ENCODE measurements at regions not wholly inside any gene's neighbourhood (a gene's known extent, or its start where the extent isn't known, plus 50 kb on each side); places are given as distances from the start of the nearest gene placed in this dataset.

DNA sequence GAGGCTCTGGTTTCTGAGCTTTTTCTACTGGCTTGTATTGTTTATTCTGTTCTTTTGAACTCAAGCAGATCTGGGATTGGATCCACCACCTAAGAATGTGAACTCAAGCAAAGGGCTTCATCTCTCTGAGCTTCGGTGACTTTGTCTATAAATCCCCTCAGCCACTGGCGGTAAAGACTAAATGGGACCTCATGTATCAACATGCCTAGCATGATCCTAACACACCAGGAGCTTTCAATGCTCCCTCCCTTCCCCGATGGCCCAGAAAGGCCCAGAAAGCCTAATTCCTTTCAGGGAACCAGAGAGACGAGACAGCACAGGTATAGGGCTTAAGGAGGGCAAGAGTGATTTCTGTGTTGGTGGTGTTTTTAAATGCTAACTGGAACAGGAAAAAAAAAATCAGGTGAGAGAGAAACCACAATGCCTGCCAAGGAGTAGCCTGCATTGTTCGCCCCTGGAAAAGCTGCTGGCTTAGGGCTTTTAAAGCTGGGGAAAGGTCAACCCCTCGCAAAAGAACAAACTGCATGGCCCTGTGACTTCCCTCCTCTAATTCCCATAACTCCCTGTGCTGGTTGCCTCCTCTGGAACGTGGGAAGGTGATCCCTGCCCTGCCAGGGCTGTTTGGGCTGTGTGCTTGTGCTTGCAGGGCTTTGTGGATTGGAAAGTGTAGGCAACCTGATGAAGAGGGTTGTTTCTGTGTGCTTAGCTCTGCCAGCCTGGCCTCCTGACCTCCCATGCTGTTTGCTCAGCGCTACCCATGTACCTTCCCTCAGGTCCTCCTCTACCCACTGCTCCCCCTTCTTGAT is 147.0 kb downstream of the PLPP3 start (continued):
- TF ChIP-seq SAFB2 (CRISPR knock-in tag; IDR thresholded peaks at IDR 0.05; ENCODE audit: borderline replicate concordance, low read depth) (no peak), ZNF510 (CRISPR knock-in tag; IDR thresholded peaks at IDR 0.05; ENCODE audit: low read depth) (no peak), MAFF (IDR thresholded peaks at IDR 0.05; ENCODE audit: low read depth, low read length) (no peak), HMGA1 (CRISPR knock-in tag; conservative IDR thresholded peaks at IDR 0.05) (no peak), ZNF44 (CRISPR knock-in tag; IDR thresholded peaks at IDR 0.05) (no peak), FOXC1 (CRISPR knock-in tag; IDR thresholded peaks at IDR 0.05; ENCODE audit: borderline replicate concordance) (no peak), RNF2 (conservative IDR thresholded peaks at IDR 0.05; ENCODE audit: low read depth) (no peak), ZNF841 (CRISPR knock-in tag; IDR thresholded peaks at IDR 0.05; ENCODE audit: borderline replicate concordance) (no peak), DMAP1 (CRISPR knock-in tag; IDR thresholded peaks at IDR 0.05) (no peak), NCOR1 (IDR thresholded peaks at IDR 0.05; ENCODE audit: borderline replicate concordance, low read length) (no peak), POLR2A (IDR thresholded peaks at IDR 0.05; ENCODE audit: insufficient read depth in 1 of 2, low read depth in 2 of 2, low read length in 2 of 2) (no peak), CHD2 (IDR thresholded peaks at IDR 0.05; ENCODE audit: low read depth, low read length) (no peak), ZFP36 (IDR thresholded peaks at IDR 0.05; ENCODE audit: borderline replicate concordance, low read depth, low read length, partially characterized antibody) (no peak), ZNF605 (CRISPR knock-in tag; IDR thresholded peaks at IDR 0.05) (no peak), SOX5 (CRISPR knock-in tag; IDR thresholded peaks at IDR 0.05; ENCODE audit: borderline replicate concordance) (peak; percentile 23; the same call in 1 of the 2 replicates), RXRA (CRISPR knock-in tag; IDR thresholded peaks at IDR 0.05) (peak; percentile 32; the same call in 1 of the 2 replicates), HOXA7 (CRISPR knock-in tag; IDR thresholded peaks at IDR 0.05) (no peak), SALL1 (CRISPR knock-in tag; IDR thresholded peaks at IDR 0.05) (0 out of 2 replicates have a peak, but pooled peaks have one; percentile 22)
- TF ChIP-seq, protein P1, sequence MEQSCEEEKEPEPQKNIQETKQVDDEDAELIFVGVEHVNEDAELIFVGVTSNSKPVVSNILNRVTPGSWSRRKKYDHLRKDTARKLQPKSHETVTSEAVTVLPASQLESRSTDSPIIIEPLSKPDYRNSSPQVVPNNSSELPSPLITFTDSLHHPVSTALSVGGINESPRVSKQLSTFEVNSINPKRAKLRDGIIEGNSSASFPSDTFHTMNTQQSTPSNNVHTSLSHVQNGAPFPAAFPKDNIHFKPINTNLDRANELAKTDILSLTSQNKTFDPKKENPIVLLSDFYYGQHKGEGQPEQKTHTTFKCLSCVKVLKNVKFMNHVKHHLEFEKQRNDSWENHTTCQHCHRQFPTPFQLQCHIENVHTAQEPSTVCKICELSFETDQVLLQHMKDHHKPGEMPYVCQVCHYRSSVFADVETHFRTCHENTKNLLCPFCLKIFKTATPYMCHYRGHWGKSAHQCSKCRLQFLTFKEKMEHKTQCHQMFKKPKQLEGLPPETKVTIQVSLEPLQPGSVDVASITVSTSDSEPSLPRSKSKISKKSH (CRISPR knock-in tag; IDR thresholded peaks at IDR 0.05; ENCODE audit: borderline replicate concordance): no peak
- TF ChIP-seq, protein P2, sequence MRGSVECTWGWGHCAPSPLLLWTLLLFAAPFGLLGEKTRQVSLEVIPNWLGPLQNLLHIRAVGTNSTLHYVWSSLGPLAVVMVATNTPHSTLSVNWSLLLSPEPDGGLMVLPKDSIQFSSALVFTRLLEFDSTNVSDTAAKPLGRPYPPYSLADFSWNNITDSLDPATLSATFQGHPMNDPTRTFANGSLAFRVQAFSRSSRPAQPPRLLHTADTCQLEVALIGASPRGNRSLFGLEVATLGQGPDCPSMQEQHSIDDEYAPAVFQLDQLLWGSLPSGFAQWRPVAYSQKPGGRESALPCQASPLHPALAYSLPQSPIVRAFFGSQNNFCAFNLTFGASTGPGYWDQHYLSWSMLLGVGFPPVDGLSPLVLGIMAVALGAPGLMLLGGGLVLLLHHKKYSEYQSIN (CRISPR knock-in tag; IDR thresholded peaks at IDR 0.05; ENCODE audit: borderline replicate concordance): no peak
- TF ChIP-seq, protein P3, sequence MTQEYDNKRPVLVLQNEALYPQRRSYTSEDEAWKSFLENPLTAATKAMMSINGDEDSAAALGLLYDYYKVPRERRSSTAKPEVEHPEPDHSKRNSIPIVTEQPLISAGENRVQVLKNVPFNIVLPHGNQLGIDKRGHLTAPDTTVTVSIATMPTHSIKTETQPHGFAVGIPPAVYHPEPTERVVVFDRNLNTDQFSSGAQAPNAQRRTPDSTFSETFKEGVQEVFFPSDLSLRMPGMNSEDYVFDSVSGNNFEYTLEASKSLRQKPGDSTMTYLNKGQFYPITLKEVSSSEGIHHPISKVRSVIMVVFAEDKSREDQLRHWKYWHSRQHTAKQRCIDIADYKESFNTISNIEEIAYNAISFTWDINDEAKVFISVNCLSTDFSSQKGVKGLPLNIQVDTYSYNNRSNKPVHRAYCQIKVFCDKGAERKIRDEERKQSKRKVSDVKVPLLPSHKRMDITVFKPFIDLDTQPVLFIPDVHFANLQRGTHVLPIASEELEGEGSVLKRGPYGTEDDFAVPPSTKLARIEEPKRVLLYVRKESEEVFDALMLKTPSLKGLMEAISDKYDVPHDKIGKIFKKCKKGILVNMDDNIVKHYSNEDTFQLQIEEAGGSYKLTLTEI (CRISPR knock-in tag; conservative IDR thresholded peaks at IDR 0.05): no peak
- TF ChIP-seq, protein P4, sequence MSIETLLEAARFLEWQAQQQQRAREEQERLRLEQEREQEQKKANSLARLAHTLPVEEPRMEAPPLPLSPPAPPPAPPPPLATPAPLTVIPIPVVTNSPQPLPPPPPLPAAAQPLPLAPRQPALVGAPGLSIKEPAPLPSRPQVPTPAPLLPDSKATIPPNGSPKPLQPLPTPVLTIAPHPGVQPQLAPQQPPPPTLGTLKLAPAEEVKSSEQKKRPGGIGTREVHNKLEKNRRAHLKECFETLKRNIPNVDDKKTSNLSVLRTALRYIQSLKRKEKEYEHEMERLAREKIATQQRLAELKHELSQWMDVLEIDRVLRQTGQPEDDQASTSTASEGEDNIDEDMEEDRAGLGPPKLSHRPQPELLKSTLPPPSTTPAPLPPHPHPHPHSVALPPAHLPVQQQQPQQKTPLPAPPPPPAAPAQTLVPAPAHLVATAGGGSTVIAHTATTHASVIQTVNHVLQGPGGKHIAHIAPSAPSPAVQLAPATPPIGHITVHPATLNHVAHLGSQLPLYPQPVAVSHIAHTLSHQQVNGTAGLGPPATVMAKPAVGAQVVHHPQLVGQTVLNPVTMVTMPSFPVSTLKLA (IDR thresholded peaks at IDR 0.05): no peak
- TF ChIP-seq, protein P5, sequence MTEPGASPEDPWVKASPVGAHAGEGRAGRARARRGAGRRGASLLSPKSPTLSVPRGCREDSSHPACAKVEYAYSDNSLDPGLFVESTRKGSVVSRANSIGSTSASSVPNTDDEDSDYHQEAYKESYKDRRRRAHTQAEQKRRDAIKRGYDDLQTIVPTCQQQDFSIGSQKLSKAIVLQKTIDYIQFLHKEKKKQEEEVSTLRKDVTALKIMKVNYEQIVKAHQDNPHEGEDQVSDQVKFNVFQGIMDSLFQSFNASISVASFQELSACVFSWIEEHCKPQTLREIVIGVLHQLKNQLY (CRISPR knock-in tag; IDR thresholded peaks at IDR 0.05): no peak
